AML-193 (cell line): ENCODE measurements at regions not wholly inside any gene's neighbourhood (a gene's known extent, or its start where the extent isn't known, plus 50 kb on each side); places are given as distances from the start of the nearest gene placed in this dataset.

Source experiments
- DNase-seq, 2 experiments: peaks; one replicate each; lab custom pipeline; 2025; lab: John Stamatoyannopoulos, UW

DNA sequence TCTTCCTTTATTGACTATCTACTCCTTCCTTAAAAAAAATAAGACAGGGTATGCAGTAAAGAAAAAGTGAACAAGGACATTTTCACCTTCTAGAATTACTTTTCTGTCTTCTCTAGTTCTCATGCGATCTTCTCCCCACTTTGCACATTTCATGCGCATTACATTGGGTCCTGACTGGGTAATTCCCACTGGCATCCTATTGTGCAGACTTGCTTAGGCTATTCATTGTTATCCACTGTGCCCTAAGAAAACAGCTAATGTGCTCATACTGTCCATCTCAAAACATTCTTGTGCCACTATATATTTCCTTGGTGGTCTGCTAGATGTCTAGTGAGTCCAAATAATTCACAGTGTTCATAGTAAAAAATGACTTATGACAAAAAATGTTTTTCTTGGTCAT lies 447.4 kb upstream of the ROBO1 start:
- no peak for DNase-seq

DNA sequence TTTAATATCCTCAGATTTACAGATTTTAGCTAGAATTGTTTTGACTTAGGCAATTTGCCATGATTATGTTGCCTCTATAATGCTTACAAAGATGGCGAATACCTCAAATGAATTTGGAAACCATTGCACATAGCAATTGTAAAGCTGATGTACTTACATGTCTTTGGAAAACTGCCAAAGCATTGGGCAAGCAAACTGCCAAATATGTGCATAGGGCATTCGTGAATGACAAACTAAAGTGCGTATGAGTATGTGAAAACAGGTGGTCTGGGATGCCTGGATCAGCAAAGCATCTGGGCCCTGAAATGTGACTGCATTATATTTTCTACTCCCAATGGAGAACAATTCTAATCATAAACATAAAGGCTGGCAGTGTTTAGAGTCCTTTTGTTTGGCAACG lies 445.3 kb upstream of the ROBO1 start:
- no peak for DNase-seq

DNA sequence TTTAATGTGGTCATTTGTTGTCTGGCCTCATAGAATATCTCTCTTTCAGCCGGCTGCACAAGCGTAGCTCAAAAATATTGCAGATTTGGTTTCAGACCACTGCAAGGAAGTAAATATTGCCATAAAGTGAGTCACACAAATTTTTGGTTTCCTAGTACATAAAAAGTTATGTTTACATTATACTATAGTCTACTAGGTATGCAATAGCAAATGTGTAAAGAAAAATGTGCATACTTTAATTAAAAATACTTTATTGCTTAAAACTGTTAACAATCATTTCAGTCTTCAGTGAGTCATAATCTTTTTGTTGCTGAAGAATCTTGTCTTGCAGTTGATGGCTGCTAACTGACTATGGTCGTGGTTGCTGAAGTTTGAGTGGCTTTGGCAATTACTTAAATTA lies 425.1 kb upstream of the ROBO1 start:
- DNase-seq, result no peak

DNA sequence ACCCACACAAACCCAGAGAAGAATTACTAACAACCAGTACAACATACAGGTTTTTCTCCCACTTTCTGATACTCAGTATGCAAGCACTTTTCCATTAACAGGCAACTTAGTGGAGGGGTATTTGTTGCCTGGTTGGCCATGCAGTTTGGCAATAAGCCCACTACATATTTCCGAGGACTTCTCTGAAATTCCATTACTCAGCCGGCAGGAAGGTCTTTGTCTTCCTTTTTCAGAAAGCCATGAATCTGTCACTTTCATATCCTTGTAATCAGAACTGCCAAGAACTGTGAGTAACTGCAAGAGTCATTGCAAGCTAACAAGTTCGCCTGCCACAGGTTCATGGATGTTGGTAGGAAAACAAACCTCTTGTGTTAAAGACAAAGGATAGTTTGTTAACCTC lies 422.3 kb upstream of the ROBO1 start:
- DNase-seq, result no peak

DNA sequence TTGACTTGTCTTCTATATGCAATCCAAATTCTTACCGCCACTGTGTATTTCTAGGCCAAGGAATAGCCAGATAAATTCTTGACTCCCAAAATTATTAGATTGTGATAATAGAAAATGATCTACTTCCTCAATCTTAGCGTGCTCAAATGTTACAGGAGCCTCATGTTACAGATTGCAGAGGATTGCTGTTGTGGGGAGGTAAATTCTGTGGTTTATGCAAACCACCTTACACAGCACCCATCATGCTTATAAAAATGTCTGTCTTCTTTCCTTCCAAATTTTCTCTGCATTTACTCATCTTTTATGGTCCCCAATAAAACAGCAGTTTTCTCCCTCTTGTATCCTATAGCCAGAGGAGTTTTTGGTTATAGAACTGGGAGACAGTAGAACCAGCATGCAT lies 420.2 kb upstream of the ROBO1 start:
- DNase-seq, result no peak

DNA sequence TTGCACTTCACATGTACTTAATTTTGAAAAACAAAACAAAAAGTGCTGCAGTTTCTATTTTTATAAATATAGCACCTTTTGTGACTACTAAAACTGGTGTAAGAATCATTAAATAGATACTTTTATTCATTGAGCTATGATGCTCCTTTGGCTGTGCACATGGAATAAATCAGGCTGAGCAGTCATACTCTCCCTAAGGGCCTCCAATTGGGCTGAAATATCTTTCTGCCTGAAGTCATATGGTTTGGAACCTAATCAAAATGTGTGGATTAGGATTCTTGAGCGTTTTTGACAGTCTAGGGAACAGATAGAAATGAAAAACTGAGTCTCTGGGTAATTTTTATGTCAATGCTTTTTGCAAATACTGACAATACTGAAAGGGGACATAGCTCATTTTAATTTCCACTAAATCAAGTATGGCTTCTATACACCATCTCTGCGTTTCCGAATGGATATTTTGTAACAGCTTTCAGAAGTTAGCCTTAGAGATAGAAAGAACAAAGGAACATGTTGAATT lies 392.2 kb upstream of the ROBO1 start:
- no peak for DNase-seq

DNA sequence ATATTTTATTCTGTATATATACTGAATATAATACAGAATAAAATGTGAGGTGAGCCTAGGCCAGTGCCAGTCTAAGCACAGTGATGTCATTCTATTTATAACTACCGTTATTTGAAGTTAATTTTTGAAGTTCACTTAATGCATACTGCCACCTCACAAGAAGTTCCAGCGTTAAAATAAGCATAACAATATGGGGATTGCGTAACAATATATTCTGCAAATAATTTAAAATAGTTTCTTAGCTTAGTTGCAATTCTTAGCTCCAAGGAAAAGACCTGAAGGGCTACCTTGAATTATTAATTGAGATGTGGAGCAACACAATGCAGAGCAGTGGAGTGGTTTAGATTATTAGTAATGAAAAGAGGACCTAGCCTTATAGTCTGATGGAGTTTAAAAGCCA lies 390.5 kb upstream of the ROBO1 start:
- no peak for DNase-seq

DNA sequence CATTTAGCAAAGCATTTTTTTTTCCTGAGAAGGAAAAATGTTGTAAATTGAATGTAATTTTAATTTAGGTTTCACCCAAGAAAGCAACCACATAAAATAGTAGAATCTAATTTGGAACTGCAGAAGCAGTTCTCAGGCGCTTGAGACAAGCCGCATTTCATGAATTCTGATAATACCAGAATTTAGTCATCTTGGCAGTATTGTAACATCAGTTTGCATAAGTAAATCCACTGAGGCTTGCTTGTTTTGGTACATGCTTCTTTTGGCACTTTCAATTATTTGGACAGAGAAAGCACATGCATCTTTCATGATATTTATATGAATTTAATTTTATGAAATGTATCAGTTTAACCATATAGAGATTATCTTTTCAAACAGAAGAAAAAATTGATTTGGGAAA lies 389.7 kb upstream of the ROBO1 start:
- DNase-seq, result no peak

DNA sequence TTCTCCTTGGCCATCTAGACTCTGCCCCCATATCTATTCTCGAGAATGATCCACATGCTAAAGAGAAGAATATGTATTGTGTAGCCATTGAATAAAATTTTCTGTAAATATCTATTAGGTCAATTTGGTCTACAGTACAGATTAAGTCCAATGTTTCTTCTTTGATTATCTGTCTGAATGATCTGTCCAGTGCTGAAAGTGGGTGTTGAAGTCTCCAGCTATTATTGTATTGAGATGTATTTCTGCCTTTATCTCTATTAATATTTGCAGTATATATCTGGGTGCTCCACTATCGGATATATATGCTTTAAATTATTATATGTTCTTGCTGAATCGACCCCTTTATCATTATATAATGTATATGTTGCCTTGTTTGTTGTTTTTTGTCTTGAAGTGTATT lies 384.9 kb upstream of the ROBO1 start:
- DNase-seq, result no peak

DNA sequence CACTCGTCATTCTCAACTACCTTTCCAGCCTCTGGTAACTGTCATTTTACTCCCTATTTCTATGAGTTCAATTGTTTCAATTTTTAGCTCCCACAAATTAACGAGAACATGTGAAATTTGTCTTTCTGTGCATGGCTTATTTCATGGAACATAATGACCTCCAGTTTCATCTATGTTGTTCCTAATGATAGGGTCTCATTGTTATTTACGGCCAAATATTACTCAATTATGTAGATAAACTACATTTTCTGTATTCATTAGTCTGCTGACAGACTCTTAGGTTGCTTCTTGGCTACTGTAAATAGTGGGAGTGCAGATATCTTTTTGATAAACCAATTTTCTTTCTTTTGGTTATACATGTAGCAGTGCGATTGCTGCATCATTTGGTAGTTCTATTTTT lies 374.9 kb upstream of the ROBO1 start:
- DNase-seq, result no peak

DNA sequence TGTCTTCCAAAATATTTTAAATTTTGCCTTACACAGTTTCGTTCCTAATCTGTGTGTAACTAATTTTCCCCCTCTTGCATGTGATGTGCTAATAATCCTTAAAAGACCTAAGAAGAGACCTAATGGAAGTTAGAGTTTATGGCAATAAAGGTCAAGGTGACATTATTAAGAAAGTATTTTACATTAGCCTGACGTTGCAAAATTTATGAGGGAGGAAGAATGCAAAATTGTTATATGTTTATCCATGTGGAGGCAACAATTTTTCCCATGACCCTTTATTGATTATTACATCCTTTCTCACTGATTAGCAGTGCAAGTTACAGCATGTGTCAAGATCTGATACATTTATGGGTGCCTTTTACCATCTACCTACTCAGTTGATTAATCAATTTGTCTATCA lies 373.8 kb upstream of the ROBO1 start:
- DNase-seq, result no peak

DNA sequence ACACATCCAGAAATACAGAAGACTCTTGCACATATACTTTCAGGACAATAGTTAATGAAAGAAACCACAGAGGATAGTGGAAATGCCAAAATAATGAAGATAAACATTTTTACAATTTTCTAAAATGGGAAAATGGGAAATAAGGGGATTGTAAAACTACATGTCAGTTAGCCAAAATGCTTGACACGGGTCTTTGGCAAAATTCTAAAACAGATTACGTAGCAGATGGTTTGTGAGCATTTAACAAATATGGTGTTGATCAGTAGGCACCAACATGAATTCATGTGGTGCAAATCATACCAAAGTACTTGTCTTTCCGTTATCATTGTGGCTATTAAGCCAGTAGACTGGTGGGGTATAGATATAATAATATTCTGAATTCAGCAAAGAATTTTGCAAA lies 348.5 kb upstream of the ROBO1 start:
- no peak for DNase-seq

DNA sequence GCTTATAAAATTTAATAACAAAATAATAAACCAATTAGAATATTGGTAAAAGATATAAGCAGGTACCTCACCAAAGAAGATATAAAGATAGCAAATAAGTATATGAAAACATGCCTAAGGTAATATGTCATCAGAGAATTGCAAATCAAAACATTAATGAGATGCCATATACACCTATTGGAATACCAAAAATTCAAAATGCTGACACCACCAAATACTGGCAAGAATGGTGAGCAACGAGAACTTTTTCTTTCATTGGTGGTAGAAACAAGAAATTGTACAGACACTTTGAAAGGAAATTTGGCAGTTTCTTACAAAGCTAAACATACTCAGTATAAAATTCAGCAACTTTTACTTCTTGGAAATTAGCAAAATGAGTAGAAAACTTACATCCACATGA lies 346.9 kb upstream of the ROBO1 start:
- no peak for DNase-seq

DNA sequence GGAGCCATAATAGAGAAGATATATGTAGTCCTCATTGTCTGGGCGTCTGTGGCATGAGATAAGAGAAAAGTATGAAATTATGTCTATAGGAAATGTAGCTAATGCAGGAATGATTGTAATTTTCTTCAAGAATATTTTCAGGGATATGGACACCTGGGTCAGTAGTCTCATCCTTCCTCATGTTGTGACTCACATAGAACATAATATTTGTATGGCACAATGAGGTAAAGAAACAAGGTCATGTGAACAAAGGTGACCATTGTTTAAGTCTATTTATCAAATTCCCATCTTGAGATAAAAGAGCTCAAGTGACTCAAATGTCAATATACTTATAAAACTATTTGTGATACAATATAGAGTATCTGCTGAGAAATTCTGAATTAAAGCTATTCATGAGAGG lies 345.5 kb upstream of the ROBO1 start:
- no peak for DNase-seq

DNA sequence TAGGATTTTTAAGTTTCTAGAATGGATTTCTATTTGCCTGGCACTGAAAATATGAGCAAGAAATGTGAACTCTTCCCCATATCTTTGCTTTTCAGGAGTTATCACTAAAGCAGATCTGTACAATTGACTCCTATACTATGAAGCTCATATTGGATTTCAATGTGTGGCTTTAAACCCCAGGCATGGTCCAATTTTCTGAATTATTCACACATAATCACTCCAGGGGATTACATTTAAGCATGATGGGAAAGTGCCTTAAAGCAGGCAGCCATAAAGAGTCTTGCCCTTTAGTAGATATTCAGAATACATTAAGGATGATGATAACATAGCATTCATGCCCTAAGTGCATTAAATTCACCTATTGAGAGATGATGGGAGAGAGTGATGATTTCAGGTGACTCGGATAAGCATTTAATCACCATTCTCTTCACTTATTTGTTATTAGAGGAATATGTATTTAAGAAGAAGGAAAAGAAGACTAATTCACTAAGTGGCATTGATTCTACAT lies 331.8 kb upstream of the ROBO1 start:
- DNase-seq, result no peak

DNA sequence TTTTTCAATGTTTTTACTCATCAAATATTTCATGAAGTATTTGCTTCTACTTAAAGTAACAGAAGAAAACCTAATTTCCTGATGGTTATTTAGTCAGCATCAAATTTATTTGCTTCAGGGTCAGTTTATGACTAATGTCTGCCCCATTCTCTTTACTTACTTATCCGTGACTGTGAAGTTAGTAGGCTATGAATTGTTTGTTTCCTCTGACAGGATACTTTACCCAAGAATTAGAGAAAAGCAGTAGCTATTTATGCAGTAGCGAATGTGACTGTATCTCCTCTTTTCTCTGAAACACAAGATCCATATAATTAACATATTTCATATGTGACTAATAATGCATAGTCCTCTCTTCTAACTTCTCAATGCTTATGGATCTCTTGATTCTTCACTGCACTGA lies 329.9 kb upstream of the ROBO1 start:
- no peak for DNase-seq

DNA sequence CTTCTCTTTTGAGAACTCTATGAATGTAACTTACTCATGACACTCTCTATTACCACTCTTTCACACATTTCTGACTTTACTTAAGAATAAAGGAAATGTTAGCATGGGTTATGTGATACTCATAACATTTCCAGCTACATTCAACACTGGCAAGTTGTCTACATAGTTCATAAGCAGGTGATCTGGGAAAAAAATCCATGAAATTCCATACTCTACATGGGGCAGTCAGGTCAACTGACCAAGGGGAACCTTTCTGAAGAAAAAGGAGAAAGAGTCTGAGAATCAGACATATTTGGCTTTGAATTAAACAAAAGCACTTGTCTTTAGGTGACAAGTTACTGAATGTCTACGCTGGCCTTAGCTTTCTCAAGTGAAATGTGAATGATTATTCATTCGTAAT lies 329.1 kb upstream of the ROBO1 start:
- no peak for DNase-seq

DNA sequence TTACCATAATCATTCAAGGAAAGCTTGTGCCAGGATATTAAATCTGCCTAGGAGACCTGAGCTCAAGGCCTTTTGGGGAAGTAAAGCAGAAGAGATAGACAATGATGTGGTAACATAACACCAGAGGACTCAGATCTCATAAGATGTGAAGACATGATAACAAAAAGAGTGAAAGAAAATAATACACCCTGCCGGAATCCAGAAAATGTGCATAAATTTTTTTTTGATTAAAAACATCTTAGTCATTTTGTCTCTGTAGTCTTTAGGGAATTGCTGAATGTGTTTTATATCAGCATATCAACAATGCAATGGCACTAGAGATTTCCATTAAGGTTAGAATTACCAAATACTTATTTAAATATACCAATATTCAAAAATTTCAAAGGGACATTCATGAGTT lies 326.8 kb upstream of the ROBO1 start:
- peak; percentile 17 to 30 for DNase-seq

DNA sequence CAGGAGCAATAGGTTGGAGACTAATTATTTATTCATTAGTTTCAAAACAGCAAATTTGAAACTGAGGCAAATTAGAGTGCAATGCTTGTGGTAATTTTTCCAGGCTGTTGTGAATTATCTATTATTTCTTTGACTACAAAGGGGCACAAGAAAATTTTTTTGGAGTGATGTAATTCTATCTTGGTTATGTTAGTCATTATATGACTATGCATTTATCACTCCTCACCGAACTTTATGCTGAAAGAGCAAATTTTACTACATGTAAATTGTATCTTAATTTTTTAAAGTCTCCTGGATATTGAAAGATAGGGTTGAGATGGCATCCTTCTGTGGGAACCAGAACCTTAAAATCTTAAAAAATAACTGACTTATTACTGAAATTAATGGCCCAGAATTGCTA lies 320.0 kb upstream of the ROBO1 start:
- DNase-seq, result no peak

DNA sequence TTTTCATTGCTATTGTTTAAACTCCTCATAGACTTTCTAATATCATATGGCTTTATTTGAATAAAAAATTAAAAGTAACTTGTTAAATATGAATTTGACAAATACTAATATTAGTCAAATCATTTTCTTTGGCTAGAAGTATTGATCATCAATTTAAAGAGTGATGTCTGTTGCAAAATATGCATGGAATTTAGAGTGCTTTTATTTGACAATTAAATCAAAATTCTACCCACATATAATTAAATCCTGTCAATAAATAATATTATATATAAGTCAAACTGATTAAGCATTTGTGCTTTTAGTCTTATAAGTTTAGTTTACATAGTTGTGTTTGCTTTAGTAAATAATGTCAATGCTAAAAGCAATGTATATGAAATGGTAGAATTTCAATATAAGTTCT lies 318.6 kb upstream of the ROBO1 start:
- no peak for DNase-seq

DNA sequence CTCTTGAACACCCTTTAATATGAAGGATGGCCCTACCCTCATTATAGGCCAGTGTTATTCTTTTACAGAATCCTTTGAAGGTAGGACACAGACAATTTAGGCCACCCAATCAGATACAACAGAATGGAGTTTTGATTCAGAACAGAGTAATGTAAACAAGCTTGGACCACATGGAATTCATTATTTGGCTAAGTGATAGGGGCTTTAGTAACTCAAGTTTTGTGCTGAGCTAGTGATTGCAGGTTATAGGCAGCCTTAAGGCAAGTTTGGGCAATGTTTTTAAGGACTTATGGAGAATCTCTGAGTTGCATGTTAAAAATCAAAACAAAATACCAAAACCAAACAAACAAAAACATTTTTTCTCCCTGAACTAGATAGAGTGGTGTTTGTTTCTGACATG lies 312.1 kb upstream of the ROBO1 start:
- DNase-seq, result no peak

DNA sequence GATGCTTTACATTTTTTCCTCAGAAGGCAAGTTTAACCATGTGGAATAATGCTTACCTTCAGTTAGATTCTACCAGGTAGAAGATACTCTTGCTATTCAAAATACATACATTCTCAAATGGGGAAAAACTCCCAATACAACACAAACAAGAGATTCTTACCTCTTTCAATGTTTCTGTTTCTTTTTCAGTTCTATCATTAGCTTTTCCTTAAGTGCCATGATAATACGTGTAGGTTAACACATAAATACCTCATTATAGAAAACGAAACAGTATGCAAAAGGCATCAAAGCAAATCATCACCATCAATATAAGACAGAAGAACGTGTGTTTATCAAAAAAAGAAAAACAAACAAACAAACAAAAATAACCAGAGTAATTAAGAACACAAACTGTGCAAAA lies 300.7 kb upstream of the ROBO1 start:
- DNase-seq, result no peak

DNA sequence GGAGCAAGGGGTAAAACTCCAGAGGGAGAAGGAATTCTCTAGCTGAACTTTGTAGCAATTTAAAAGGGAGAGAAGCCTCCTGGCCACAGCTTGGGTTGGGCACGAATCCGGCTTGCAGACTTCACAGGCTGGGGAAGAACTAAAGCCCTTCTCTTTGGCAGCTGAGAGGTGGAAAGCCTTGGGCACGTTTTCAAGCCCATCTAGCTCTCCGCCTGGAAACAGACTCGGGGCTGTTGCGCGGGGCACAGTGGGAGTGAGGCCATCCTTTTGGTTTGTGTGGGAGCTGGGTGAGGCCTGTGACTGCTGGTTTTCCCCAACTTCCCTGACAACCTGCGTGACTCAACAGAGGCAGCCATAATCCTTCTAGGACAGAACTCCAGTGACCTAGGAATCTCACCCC lies 295.7 kb upstream of the ROBO1 start:
- no peak for DNase-seq

DNA sequence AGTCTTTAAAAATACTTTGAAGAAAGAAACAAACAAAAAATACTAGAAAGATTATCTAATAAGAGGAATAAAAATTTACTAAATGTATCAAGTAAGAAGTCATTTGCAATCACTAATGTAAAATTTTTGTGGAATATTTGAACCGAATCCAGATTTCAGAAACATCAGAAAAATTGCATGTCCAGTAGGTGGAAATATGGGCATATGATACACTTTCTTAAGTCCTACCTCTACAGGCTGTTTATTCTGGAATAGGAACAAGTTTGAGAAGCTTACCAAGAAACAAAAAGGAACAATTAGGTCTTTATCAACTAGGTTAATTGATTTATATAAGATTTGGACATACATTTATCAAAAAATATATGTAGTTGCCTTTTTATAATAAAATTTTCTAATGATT lies 292.9 kb upstream of the ROBO1 start:
- no peak for DNase-seq

DNA sequence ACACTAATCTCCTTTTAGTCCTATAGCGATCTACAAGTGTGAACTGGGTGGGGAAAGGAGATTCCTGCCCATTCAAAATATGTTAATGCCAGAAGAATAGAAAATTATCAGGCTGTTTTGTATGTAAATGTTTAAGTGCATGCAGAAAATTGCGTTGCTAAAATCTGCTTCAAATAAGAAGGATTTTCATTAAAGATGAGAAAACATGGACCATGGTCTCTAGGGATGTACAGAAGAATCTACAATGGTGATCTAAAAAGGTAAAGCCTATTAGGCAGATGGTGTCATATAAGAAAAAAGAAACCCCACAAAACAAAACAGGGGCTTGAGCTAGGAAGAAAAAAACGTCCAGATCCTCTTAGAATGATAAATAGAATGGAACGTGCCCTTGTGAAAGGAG lies 287.5 kb upstream of the ROBO1 start:
- DNase-seq, result no peak
